ENCODE measurements at regions not wholly inside any gene's neighbourhood (a gene's known extent, or its start where the extent isn't known, plus 50 kb on each side); places are given as distances from the start of the nearest gene placed in this dataset.

DNA sequence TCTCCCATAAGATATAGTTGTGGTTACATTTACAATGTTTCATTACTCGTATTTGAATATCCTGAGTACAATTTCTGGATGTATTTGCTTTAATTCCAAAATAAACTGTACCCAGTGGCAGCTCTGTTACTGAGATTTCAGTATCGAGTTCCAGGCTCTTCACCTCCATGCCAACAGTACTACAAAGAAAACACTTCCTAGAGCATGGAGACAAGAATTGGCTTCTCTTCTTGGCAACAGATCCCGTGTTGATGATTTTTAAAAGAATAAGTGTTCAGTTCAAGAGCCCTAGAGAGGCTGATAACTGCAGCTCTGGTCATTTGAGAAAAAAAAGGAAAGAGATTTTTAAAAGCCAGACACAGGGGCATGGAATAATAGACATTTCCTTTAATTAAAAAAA is 302.8 kb downstream of the EFNB2 start:
- no peak for DNase-seq

DNA sequence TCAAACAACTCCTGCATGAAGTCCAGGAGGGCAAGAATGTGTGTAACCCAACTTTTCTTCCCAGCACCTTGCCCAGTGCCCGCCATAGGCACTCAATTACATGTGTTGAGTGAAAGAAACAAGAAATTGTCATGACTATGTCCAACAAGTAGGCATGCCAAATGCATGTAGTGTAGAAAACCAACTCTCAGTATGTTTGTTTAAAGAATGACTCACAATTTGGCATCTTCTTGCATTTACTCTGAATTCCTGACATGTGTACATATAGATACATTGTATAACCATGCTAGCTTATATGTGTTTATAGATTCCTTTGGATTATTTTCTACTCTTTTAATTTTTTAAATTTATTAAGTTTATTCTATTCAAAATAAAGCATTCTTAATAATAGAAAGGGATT is 305.0 kb downstream of the EFNB2 start:
- DNase-seq = no peak

DNA sequence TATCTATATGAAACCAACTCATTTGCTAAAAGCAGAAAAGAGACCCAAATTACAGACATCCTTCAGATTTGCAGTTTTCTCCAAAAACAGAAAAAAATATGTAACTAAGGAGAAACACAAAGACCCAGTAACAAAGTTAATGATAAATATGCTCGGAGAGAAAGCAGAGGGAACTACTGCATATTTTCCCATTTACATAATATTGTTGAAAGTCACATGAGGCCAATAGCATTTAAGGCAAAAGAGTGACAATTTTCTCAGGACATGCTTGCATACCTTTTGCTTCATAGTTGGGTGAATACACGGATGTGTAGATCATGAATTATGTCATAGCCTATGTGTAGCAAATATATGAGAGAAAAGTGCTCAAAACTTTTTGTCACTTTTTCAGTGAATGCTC is 310.3 kb downstream of the EFNB2 start:
- no peak for DNase-seq

DNA sequence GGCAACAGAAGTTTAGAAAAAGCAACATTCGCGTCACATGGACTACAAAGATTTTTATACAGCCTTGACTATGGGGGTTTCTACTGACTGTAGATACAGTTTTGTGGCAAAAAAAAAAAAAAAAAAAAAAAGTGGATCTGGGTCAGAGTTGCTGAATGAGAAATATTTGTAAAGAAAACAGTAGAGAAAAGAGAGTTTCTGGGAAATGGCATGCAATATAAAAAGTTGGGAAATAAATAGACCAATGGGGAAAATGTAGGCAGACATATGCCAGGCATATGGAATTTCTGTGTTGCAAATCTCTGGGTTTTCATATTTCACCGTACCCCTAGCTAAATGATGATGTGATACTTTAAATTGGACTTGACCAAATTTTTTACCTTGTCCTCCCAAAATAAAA is 315.3 kb downstream of the EFNB2 start:
- no peak for DNase-seq

DNA sequence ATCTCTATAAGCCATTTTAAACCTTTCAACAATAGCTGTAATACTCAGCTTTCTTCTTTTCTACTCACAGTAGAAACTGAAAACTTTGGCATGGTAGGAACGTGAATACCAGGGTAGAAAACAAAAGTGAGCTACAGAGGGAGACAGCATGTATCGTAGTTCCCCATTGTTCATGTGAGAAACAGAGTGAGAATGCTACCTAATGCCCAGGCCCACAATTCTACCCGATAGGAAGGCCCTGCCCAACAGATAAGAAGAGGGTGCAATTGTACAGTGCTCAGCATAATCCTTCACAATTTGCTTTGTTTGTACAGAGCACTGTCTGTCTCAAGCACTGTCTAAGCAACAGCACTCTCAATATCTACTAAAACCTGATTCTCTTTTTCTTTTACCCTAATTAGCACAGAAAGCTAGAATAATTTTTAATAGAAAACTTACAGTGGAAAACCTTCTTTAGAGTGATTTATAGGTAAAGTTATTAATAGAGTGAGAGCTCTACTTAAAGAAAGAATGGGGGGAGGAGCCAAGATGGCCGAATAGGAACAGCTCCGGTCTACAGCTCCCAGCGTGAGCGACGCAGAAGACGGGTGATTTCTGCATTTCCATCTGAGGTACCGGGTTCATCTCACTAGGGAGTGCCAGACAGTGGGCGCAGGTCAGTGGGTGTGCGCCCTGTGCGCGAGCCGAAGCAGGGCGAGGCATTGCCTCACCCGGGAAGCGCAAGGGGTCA is 322.3 kb downstream of the EFNB2 start:
- DNase-seq = no peak

DNA sequence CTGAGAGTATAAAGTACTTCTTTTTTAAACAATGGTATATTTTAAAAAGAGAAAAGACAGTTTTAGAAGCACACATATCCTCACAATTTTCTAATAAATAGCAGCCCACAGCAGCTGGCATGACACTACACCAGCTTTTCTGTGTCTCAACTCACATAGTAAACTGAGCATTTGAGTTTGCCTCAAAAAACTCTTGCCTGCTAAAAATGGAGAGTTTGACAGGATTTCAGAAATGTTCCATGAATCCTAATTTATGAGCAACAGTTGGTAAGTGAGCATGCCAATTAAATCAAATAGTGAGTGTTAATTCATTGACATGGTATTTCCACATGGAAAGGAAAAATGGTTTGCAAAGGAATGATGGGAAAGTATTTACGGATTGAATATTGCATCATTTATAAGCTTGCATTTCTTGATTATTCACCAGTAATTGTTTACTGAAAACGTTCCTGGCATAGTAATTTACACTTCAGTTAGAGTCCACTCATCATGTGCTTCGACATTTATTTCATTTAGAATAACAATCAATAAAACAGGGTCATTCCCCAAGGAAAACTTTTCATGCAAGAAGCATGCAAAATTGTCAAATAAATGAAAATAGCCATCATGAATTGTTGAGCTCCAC is 323.0 kb downstream of the EFNB2 start:
- no peak for DNase-seq

DNA sequence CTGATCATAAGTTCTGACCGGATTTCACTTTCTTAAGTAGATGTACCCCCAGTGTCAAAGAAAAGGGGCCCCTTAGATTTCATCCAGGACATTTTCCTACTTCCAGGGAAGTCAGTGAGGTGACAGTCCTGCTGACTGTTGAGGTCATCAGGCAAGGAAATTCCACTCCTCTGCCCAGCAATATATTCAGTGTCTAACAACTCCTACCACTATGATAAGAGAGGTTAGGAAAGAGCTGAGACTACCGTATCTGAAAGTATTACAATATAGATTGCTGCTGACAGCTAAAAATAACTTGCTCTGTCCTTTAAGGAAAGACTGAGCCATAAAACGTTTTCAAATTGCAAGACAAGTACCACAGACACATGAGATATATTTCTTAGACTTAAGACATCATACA is 325.1 kb downstream of the EFNB2 start:
- no peak for DNase-seq

DNA sequence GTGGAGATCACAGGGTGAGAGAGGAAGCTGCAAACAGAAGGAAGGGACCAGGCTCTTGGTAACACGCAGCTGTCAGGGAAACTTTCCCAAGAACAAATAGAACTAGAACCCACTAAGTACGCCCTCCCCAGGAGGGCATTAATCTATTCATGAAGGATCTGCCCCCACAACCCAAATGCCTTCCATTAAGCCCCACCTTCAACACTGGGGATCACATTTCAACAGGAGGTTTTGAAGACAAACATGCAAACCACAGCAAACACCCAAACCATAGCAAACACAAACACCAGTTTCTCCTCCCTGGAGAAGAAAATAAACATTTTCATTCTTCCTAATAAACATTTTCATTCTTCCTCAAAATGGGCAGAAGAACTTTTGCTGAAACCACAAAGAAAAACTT is 329.6 kb downstream of the EFNB2 start:
- DNase-seq = no peak

DNA sequence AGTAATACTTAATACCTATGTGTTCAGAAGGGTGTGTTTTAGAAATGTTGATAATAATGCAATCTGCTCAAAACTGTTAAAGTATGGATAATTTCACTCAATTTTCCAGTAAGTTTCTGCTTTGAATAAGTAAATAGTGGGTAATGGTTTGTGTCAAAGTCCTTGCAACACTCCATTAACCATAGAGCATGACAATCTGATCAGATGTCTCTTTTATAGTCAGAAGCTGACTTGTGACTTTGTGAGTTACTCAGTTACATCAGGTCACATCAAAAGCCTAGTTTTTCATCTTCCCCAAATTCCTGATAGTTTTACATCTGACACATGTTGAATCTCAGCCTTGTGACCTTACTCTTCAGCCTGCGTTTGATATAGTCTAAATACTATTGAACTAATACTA is 338.0 kb downstream of the EFNB2 start:
- no peak for DNase-seq

DNA sequence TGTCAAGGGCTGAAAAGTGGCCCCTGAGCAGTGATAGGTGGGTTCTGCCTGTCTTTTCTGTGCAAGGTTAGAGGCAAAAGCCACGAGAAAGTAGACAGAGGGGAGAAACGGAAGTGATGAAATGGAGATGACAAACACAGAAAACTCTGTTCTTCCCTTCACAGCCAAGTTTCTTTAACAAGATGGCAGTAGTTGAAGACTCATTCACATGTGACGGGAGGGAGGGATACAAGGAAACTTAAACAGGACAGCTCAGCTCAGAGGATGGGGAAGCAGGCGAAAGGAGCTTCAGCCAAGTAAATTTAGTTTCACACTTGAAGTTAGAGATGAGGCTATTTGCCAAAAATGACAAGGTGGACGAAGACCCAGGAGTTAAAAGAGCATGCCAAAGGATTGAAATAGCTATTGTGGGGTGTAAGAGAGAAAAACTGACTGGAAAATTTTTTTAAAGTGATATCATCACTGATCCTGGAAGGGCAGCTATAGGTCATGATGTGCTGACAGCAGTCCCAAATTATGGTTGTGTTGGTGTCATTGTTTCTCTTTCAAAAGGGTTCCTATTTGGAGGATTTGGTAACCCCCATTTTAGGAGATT is 347.9 kb downstream of the EFNB2 start:
- DNase-seq = no peak

DNA sequence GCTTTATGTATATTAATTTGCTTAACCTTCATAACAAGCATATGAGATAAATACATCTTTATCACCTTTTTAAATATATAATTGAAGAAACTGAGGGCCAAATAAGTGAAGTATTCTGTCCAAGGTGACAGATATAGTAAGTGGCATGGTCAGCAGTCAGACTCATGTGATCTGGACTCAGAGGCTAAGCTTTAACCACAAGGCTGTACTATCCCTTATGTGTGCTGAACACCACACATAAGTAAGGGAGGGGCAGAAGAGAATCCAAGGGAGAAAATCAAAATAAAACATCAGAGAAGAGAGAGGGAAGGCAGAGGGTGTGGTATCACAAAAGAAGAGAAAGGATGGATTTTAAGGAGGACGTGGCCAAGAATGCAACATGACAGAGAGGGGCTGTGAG is 348.4 kb downstream of the EFNB2 start:
- no peak for DNase-seq

DNA sequence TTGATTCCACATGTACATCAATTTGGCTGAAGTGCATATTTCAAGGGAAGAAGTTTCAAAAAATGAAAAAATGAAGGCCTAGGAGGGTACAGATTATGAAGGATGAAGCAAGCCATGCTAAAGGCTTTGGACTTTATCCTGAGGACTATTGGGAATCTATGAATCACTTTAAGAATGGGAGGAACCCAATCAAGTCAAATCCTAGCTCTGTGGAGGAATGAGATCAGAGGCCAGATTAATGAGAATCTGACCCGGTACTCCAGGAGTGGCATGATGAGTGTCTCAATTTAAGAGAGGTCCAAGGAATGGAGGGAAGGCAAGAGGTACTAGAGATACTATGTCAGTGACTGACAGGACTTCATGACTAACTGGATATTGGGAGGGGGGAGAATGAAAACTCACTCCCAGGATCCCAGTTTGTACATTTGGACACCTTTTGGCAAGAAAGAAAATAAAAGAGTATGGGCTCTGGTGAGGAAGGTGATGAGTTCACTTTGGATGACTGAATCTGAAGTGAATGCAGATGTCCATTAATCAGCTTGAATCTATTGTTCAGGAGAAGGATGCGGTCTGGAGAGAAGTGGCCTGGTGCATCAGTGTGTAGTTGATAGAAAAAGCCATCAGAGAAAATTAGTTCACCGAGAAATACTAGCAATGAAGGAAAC is 349.0 kb downstream of the EFNB2 start:
- DNase-seq = no peak

DNA sequence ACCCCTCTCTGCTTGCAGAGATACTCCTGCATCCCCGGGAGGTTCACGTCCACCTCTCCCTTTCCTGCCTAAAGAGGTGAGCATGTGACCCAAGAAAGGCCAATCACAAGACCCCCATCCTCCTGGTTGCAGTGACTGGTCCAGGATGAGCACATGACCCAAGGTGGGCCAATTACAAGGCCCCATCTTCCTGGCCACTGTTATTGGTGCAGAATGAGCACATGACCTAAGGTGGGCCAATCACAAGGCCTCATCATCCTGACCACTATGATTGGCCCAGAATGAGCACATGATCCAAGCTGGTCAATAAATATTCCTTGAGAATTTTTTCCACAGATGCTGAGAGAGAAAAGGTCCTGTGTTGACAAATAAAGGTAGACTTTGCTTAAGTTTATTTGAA is 350.7 kb downstream of the EFNB2 start:
- DNase-seq = no peak

DNA sequence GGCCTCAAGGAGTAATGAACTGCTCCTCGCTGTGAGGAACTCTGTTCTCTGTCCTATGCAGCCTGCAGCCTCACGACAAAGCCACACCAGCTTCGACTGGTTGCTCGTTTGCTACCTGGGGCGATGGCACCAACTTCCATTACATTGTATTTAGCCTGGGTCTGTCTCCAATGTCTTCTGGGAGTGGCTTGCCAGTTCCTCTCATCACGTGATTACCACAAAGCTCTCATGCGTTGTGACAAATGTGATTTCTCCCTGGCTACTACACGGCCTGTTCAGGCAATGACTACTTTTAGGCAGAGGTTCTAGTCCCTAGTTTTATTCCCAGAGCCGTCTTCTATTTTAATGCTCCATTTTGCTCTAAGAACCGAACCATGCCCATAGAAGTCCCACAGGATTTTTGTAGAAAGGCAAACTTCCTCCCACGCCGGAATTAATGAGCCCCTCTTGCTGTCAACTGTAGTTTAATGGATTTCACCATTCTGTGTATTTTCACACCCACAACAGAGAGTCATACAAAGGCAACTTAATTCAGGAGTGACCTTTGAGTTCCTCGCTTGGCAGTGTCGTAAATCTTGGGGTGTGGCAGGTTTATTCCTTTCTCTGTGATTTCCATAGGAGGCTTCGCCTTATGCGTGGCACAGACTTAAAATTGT is 351.9 kb downstream of the EFNB2 start:
- DNase-seq = no peak

DNA sequence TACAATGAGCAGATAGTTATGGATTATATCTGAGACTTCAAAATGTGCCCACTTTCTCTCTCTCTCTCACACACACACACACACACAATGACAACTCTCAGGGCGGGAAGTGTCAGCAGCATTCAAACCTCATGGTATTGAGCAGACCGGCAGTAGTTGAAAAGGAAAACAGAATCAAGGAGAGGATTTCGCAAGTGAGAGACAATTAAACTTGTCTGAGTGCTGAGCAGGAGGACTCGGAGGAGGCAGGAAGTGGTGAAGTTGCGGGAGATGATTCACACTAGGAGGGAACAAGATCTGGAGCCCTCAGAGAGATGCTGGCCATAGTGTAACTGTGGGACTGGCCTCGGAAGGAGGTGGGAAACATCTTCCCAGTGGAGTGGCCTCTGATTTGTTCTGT is 353.1 kb downstream of the EFNB2 start:
- DNase-seq = no peak

DNA sequence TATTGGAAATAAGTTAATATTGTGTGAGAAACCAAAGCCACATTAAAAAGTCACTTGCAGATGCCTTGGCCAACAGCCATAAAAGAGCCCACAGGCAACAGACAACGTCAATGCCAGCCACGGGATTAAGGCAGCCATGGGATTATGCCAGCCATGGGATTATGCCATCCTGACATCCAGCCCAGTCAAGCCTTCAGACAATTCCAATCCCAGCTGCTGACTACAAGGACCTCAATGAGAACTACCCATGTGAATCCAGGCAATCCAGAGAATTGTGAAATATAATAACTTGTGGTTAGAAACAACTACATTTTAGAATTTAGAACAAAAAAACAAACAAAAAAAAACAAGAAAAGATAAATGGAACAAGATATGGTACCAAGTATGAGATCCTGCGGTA is 356.6 kb downstream of the EFNB2 start:
- no peak for DNase-seq

DNA sequence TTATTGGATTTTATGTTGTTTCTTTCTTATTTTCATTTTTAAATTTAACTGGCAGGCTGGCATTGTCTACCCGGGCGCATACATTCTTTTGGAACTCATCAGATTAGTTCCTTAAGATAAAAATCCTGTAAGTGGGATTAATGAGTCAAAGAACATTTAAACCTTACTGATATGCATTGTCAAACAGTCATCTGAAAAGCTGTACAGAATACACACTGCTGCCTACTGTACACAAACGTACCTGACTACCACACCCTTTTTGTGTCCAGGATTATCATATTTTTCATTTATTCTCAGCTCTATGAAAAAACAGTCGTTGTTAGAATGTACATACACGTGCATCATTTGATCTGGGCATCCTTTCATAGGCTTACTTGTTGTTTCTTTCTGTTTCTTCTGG is 358.3 kb downstream of the EFNB2 start:
- no peak for DNase-seq

DNA sequence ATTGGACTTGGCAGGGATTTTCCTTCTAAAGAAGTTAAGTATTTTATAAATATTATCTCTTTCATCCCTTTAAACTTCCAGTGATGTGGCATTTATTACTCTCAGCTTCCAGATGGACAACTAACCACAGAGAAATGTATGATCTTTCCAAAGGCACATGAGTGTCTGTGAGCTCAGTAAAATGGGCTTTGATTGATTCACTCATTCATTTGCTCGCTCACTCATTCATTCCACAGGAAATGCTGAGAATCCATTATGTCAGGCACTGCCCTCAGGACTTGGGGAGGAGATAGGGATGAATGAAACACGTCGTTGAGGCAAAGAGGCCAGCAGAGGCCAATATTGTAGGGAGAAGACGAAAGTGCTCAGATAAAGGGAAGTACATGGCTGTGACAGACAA is 359.3 kb downstream of the EFNB2 start:
- no peak for DNase-seq

DNA sequence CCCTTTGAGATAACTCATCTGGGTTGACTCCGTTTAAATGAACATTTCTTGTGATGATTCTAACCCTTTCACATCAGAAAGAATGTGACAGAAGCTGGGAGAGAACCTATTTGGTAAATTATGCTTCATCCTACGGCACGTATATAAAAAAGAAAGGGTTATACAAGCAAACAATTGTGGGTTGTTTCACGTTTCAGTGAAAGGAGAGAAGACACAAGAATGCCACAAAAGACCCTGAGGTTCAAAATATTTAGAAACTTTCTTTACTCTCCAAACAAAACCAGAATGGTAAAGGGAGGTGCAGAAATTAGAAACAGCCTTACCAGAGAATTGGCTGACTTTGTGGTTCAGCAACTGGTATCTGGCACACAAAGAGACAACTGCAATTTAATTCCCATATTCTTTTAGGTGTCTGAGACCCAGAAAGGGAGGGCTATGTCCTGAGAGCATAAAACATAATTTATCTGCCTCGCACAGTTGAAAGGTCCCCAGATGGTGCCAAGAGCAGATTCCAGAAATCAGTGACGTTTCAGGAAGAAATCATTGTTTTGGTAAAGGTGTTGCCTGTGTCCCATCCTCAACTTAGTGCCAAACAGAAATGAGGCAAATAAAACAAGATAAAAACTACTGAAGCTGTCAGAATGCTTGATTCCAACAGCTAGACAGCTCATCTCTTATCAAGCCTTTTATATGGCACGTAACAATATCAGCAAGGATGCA is 361.4 kb downstream of the EFNB2 start:
- no peak for DNase-seq

DNA sequence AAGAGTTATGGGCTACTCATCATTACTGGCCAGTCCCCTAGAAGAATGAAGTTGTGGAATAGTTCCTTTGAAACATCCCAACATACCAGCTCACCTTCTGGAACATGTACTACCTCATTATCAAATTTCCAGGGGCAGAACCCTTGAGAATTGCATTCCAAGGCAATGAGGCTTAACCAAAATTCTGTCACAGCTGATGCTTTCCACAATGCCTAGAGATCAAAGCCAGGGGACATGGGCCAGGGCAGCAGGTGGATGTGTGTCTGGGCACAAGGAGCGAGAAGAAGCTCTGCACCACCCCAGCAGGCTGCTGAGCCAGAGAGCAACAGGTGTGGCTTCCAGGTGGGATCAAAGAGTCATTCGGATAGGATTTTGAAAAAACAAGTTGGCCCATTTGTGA is 362.1 kb downstream of the EFNB2 start:
- DNase-seq = no peak

DNA sequence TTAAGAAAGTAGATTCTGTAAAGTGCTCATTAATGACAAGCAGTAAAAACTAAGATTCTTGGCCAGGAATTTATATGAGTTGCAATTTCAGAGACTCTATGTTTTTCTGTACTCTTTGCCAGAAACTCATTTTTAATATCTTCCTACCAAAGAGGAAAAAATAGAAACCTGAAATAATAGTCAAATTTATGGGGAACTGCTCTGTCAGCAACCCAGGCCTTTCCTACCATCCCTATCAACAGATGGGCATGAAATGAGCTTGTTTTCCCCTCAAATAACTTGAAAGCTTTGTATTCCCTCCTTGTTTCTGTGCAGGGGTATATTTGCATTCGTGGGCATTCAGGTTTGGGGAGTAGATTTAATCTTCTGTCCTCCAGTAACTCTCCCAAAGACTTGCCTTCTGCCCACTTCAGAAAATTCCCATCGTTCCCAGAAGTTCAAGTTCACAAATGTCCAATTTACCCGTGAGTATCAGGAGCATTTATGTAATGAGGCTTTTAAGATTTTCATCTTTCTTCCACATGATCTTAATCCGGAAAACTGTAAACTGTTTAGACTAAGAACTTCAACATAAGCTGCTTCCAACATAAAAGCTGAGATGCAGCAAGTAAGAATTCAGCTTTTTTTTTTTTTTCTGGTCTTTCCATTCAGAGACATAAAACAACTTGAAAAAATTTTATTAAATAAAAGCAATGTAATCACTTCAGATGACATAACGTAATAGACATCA is 363.1 kb downstream of the EFNB2 start:
- no peak for DNase-seq

DNA sequence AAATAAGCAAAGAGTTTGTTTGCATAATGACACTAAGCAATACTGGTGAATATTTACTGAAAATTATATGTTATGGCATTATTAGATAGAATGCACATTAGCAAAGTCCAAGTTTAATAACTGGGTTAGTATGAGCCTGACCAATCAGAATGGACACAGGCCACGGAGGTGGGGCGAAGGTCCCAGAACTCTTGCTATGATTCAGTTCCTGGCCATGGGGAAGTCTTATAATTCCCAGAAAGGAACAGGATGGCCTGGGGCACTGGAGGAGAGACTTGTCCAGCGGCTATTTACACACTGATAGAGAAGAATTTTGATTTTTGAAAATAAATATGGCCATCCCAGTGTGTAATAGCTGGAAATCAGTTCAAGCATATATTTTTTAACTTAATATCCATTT is 372.0 kb downstream of the EFNB2 start:
- DNase-seq = no peak

All from activated naive CD4-positive, alpha-beta T cell treated with Interleukin-2 at 50 U/mL for 16 hours (primary cell).